Left ventricle myocardium superior (tissue), 1 donor: ENCODE measurements at regions not wholly inside any gene's neighbourhood (a gene's known extent, or its start where the extent isn't known, plus 50 kb on each side); places are given as distances from the start of the nearest gene placed in this dataset.

Source experiments
- ATAC-seq: fragments of 200-7000 bp; cut with Tn5 transposase; one replicate; pipeline ENCODE4 v1.9.1; 2020; ENCODE audit warnings: mild to moderate bottlenecking, moderate library complexity
- DNase-seq: peaks from one replicate; pipeline ENCODE4 v3.0.0-alpha.2; 2020
- intact Hi-C: fragments of 100-400 bp; cut with micrococcal nuclease; formaldehyde crosslinking; loops from one replicate; pipeline ENCODE4 v1.11.0; 2022
- donor health status: DM: no; HTN: yes; CAD: no; lungs with severe emphysema.

DNA sequence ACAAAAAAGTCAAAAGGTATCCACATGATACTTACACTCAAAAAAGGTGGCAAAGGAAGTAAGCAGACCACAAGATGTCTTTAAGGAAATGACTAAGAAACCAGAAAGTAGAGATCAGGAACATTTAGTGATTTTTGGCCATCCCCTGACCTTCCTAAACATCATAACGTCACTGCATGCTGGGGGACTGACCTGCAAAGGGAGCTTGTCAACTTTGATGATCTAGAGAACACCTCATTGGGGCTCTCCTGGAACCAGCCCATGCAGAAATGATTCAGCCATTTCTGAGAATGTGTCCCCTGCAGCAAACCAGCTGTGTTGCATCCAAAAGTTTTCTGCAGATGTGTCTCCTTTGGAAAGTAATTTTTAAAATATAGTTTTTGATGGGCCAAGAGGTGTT lies 152.2 kb upstream of the RASSF8 start:
- DNase-seq, result no peak
- intact Hi-C loops, result no loop called here
- ATAC-seq, result no peak

DNA sequence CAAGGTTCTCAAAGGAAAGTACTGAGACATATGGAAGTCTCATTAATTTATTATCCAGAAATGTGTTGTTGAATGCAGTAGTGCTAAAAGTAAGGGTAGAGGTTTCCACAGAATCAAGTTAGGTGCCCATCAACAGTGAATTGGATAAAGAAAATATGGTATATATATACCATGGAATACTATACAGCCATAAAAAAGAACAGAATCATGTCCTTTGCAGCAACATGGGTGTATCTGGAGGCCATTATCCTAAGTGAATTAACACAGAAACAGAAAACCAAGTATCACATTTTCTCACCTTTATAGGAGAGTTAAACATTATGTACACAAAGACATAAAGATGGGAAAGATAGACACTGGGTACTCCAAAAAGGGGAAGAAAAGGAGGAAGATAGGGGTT lies 149.9 kb upstream of the RASSF8 start:
- no peak for ATAC-seq
- DNase-seq, result no peak
- intact Hi-C loops, result no loop called here

- ATAC-seq (no peak), DNase-seq (no peak)
- intact Hi-C loops, result no loop called here
These were observed 147.8 kb upstream of the RASSF8 start for GRCh38 chr12:25810683-25811082.

DNA sequence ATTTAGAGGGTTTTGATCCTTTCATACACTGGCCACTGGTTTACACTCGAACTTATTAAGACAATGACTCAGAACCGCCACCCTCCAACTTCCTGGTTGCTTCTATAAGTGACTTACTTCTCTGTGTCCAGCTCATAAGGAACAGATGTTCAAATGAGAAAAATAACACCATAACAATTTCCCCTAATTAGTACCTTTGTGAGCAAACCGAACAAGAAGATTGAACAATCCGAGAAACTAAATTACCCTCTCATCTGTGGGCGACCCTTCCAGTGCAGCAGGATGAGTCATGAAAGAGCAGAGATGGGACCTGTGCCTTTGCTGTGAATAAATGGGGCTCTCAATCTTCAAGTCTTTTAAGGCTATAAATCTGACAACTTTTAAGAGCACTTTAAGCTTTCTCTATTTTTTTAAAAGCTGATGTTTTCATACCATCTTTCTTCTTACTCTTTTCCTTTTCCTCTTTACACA lies 146.8 kb upstream of the RASSF8 start:
- ATAC-seq (no peak), DNase-seq (no peak)
- intact Hi-C loops, result no loop called here

DNA sequence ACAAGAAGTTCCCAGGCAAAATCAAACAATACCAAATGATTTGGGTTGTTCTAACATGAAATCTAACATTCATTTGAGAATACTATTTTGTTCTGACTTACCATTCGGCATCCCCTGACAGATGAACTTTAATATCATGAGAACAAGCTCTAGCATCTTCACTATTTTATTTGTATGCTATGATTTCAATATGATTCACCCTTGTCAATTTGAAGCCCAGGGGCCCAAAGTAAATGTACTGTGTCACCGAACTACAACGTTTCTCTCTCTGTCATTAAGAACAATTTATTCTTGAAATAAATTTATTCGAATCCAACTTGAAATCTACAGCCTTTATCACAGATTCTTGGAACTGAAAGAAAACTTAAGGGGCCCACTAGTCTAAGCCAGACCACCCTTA lies 146.2 kb upstream of the RASSF8 start:
- no peak for ATAC-seq
- DNase-seq, result no peak
- intact Hi-C loops, result no loop called here

DNA sequence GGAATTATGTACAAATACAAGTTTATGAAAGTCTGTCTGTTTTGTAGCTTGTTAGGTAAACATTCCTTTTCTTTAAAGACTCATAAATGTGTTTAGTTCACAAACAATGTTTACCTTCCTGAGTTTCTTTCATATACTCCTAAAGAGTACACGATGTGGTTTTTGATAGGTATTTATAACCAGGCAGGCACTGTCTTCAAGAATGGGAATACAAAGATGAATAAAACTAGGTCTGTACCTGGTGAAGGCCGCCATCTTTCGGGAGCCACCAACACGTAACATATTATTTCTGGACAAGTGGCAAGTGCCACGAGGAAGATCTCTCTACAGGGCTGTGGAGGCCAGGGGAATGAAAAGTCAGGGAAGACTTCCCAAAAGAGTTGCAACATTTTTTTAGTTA lies 144.6 kb upstream of the RASSF8 start:
- no peak for DNase-seq
- no peak for ATAC-seq
- intact Hi-C loops, result no loop called here

- ATAC-seq, result no peak
These were observed 141.8 kb upstream of the RASSF8 start for GRCh38 chr12:25816637-25817036.

DNA sequence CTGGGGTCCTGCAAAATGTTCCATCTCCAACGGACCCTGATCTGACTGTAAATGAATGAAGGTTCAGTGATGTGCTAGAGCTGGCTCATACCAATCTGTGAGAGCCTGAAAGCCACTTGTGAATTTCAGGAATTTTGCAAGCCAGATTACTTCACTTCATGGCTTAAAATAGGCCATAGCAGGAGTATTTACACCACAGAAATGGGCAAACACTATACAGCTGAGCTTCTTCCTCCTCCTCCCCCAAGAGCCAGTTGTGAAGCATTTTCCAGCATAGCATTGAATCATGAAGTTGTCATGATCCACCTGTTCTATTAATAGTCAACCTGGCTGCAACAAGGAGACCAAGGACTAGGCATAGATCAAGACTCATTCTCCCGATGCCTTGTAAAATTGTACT lies 141.3 kb upstream of the RASSF8 start:
- ATAC-seq (no peak), DNase-seq (no peak)
- intact Hi-C loops, result no loop called here

More at GRCh38 chr12:25816637-25817036, 141.8 kb upstream of the RASSF8 start:
- DNase-seq, result no peak
- intact Hi-C loops, result no loop called here

DNA sequence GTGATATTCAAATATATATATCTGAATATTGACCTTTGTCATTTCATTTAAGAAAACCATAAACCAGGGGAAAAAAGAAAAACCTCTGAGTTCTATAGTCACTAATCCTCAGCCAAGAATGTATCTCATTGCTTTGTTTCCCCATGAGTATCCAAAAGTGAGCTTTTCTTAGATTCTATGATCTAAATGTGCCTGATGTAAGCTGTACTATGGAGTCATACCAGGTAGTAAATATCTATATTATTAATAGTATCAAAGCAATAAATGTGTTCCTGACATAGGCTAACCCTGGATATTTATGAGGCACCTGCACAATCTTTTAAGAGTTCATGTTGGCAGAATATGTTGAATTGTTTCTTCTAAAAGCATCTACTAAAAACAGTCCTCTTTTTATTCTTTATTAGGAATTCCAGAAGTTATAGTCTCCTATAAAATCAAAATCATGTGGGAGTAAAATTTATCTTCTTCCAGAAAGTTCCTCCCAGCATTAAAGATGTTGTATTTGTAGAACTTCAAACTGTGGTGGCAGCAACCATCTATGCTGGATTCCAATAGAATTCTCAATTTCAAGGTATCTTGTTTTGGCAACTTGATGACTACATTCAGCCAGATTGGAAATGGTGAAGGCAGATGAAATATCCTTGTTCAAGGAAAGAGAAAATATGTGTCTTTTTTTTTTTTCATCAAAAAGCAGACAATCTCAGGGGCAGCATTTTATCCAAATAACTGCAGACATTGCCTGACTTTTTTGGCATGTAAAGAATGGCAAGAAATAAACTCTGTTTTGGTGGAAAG lies 139.7 kb upstream of the RASSF8 start:
- intact Hi-C loops, result no loop called here
- ATAC-seq, result no peak
- DNase-seq, result no peak

DNA sequence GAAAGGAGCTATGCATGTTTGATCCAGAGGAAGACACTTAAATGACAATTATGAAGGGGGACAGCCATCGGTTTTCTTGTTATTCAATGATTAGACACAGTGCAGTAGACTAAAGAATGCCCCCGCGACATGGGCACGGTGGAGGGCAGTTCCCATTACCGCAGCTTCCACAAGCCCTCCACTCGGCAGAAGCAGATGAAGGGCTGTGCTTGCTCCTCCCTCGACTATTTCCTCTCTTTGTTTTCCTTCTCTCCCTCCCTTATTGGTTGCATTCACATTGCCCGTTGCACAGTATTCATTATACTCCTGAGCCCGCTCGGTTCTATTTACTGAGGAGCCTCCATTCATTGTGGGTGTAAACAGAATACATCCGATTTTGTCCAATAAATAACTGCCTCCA lies 138.8 kb upstream of the RASSF8 start:
- DNase-seq (no peak), ATAC-seq (no peak)
- intact Hi-C loops, result no loop called here

- ATAC-seq (no peak), DNase-seq (no peak)
- intact Hi-C loops, result no loop called here
These were observed 136.2 kb upstream of the RASSF8 start for GRCh38 chr12:25822281-25822680.

DNA sequence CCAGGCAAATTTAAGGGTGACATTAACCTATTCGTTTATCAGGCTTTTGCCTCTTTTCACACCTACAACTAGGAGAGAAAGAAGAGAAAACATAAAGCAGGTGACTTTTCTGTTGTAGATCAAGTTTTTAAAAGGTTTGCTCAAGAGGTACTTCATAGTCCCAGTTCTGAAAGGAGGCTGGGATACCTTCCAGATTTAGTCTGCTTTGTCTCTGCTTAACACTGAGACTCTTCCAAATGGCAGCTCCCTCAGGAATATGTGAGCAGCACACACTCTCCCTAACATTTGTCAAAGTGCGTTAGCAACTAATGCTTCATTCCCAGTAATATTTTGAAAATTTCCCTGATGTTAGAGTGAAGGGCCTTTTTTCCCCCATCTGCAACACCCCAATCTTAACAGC lies 133.7 kb upstream of the RASSF8 start:
- ATAC-seq, result peak; percentile 86
- DNase-seq, result no peak
- intact Hi-C loops, result no loop called here

DNA sequence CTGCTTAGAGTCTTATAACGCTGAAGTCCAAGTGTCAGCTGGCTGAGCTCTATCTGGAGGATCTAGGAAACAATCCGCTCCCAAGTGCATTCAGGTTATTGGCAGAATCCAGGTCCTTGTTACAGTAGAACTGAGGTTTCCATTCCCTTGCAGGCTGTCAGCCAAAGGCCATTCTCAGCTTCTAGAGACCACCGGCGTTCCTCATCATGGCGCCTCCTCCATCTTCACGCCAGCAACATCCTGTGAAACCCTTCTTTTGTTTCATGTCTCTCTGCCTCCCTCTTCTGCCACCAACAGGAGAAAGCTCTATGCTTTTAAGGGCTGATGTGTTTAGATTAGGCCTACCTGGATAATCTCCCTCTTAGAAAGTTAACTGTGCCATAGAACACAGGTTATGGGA lies 133.0 kb upstream of the RASSF8 start:
- no peak for ATAC-seq
- no peak for DNase-seq
- intact Hi-C loops, result no loop called here

GRCh38 chr12:25827141-25827540 lies 131.3 kb upstream of the RASSF8 start:
- DNase-seq (no peak), ATAC-seq (no peak)
- intact Hi-C loops, result no loop called here

GRCh38 chr12:25827747-25828146 lies 130.7 kb upstream of the RASSF8 start:
- ATAC-seq, result no peak
- intact Hi-C loops, result no loop called here
- DNase-seq, result no peak

GRCh38 chr12:25828188-25828587 lies 130.3 kb upstream of the RASSF8 start:
- DNase-seq (no peak), ATAC-seq (peak; percentile 56)
- intact Hi-C loops, result no loop called here

DNA sequence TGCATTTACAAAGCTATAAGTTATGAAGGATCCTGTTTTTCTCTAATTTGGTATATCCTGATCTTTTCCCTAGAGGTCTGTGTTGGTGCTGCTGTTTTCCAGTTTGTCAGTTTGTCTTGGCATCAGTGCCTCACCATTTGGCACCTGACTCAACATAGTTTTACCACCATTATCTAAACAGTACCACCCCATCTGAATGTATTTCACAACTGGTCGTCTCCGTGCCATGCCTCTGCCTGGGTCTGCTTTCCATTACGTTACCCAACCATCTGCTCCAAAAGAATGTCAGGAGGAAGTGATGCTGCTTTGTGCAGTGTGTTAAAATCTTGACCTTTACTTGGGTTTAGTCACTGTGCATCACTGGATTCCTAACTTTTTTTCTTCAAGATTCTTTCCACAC lies 129.3 kb upstream of the RASSF8 start:
- intact Hi-C loops, result no loop called here
- DNase-seq (no peak), ATAC-seq (peak; percentile 60)

GRCh38 chr12:25830456-25830855 lies 128.0 kb upstream of the RASSF8 start:
- DNase-seq (no peak), ATAC-seq (no peak)
- intact Hi-C loops, result no loop called here

GRCh38 chr12:25833657-25834056 lies 124.8 kb upstream of the RASSF8 start:
- no peak for ATAC-seq
- intact Hi-C loops, result no loop called here

DNA sequence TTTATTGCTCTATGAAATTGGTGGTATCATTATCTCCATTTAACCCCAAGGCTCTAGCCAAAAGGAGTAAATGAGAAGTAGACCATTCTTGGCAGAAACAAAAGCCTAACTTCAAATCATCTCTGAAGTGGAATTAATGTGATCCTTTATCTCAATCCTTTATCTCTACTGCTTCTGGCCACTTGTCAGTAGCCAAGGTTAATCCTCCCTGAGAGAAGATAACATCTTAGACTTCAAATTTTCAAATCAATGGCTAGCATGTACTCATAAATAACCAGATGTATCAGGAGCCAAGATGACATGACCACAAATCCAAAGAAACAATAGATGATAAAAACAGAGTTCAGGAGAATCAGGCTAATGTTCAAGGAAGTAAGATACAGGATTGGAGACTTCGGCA lies 123.1 kb upstream of the RASSF8 start:
- intact Hi-C loops, result no loop called here
- no peak for ATAC-seq
- DNase-seq, result no peak

More at GRCh38 chr12:25833657-25834056, 124.8 kb upstream of the RASSF8 start:
- DNase-seq, result no peak

GRCh38 chr12:25838007-25838406 lies 120.5 kb upstream of the RASSF8 start:
- intact Hi-C loops, result no loop called here

More at GRCh38 chr12:25838007-25838406, 120.5 kb upstream of the RASSF8 start:
- DNase-seq (no peak), ATAC-seq (no peak)
